SH-SY5Y (cell line): ENCODE measurements at regions not wholly inside any gene's neighbourhood (a gene's known extent, or its start where the extent isn't known, plus 50 kb on each side); places are given as distances from the start of the nearest gene placed in this dataset.

Experiments used
- GATA2 ChIP-seq: IDR thresholded peaks from 2 replicates; pipeline ENCODE4 v1.6.1; 2011; ENCODE audit warnings: mild to moderate bottlenecking, low read depth, low read length
- GATA3 ChIP-seq: IDR thresholded peaks from 2 replicates; pipeline ENCODE4 v1.6.1; 2011; ENCODE audit warnings: low read depth, mild to moderate bottlenecking, low read length, moderate library complexity

DNA sequence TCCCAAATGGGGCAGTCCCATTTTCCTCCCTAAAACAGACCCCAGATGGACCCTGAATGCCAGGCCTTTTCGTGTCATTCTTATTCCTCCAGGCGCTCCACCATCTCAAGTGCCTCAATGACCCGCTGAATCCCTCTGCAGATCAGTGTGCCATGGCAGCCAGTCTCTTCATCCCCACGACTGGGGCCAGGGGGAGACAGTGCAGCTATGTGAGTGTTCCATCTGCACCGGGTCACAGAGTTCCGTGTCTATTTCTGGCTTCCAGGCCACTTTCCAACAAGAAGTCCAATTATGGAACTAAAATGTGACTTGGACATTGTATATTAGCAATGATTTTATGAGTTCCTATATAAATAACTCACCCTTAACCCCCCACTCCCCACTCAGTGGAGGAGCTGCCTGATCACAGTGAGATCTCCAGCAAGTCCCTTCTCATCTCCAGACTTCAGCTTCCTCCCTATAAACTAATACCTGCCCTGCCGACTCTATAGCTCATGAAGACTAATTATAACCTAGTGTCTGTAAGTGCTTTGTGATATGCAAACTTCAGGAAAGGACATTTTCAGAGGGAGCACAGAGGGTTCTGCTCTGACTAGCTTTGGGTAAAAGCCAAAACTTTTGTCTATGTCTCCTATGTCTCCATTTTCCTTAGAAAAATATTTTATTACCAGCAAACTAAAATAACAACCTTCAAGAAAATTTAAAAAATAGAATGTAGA lies 56.3 kb upstream of the NFASC start:
- TF ChIP-seq GATA2 (no peak), GATA3 (no peak)
